Esophagus muscularis mucosa (tissue), 4 donors: ENCODE measurements at regions not wholly inside any gene's neighbourhood (a gene's known extent, or its start where the extent isn't known, plus 50 kb on each side); places are given as distances from the start of the nearest gene placed in this dataset.

Experiments used
- DNase-seq: peaks from one replicate; pipeline ENCODE4 v3.0.0-alpha.2; 2017; ENCODE audit errors: extremely low spot score
- H3K27ac ChIP-seq, 4 donors: fragments of 200-600 bp; sonication (generic); replicated peaks in 1 of 4; 1 replicate in 3 of 4; 2 replicates in 1 of 4; pipeline ENCODE4 v1.5.1; 2016 to 2019; ENCODE audit warnings: mild to moderate bottlenecking in 1 of 4
- H3K27me3 ChIP-seq, 4 donors: fragments of 200-600 bp; sonication (generic); one replicate each; pipeline versions ENCODE4 v1.5.1 to v1.6.0; 2016 to 2019
- H3K36me3 ChIP-seq, 4 donors: fragments of 200-600 bp; sonication (generic); one replicate each; pipeline ENCODE4 v1.5.1; 2016 to 2019
- H3K4me1 ChIP-seq, 4 donors: fragments of 200-600 bp; sonication (generic); one replicate each; pipeline ENCODE4 v1.5.1; 2016 to 2019
- H3K4me3 ChIP-seq, 4 donors: fragments of 200-600 bp; sonication (generic); 1 replicate in 2 of 4; 2 replicates in 2 of 4; pipeline ENCODE4 v1.5.1; 2016 to 2019; ENCODE audit warnings: mild to moderate bottlenecking in 4 of 4, moderate library complexity in 1 of 4
- H3K9me3 ChIP-seq, 4 donors: fragments of 200-600 bp; sonication (generic); 1 replicate in 3 of 4; 2 replicates in 1 of 4; pipeline ENCODE4 v1.5.1; 2016 to 2019
- EP300 ChIP-seq: sonication (generic); formaldehyde crosslinking; IDR thresholded peaks from one replicate; pipeline ENCODE4 v1.6.1; 2017; ENCODE audit warnings: antibody characterized with exemption
- POLR2A ChIP-seq: fragments of 450-650 bp; IDR thresholded peaks from one replicate; pipeline ENCODE4 v1.6.1; 2017; ENCODE audit warnings: antibody characterized with exemption, moderate library complexity, mild to moderate bottlenecking, low read depth
- POLR2AphosphoS5 ChIP-seq, 2 donors: sonication (generic); formaldehyde crosslinking; IDR thresholded peaks; one replicate each; pipeline ENCODE4 v1.6.1; 2017; ENCODE audit warnings: antibody characterized with exemption in 2 of 2
- WGBS: methylation state at CpG from one replicate; pipeline ENCODE4 v1.1.5; 2018; 5-methylcytosine and 5-hydroxymethylcytosine counted together
- intact Hi-C: fragments of 100-400 bp; cut with DNase I; formaldehyde crosslinking; loops from one replicate; pipeline ENCODE4 v1.15.1; 2023
- TF ChIP-seq, protein P1 (sequence below), 3 experiments: fragments of 200-600 bp in 2 of 3; fragments of 450-650 bp in 1 of 3; sonication (generic) in 2 of 3; IDR thresholded peaks; one replicate each; pipeline ENCODE4 v1.5.1; 2017 to 2019; ENCODE audit warnings: antibody characterized with exemption in 3 of 3, mild to moderate bottlenecking in 2 of 3, moderate library complexity in 1 of 3

DNA sequence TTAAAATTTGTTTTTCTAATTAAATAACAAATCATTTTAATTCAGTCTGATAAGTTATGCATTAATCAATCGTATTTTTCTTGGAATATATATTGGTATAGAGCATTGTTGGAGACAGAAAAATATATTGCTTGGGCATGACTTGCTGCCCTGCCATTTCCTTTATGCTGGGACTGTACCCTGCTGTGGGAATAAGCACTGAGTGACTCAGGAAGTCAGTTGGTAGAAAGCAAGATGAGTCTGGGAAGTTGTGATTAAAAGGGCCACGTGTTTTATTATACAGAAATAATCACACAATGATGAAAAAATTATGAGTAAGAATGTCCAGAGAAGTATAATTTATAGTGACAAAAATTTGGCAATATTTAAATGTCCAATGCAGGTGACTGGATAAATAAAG, 139.5 kb downstream of the KIF18A start:
- no peak for DNase-seq
- H3K4me3 ChIP-seq, result no peak overlapping the region
- no peaks in the 10 kb centered on the region for H3K36me3 ChIP-seq
- H3K4me1 ChIP-seq, result no peaks in the 10 kb centered on the region
- 76% methylated on average over 2 of the region's 2 CpGs for WGBS
- no peak overlapping the region for H3K27ac ChIP-seq
- H3K27me3 ChIP-seq, result no peaks in the 10 kb centered on the region
- TF ChIP-seq POLR2A, result no peak
- no peak for TF ChIP-seq POLR2AphosphoS5 (IDR thresholded peaks at IDR 0.05)
- TF ChIP-seq, protein P1, sequence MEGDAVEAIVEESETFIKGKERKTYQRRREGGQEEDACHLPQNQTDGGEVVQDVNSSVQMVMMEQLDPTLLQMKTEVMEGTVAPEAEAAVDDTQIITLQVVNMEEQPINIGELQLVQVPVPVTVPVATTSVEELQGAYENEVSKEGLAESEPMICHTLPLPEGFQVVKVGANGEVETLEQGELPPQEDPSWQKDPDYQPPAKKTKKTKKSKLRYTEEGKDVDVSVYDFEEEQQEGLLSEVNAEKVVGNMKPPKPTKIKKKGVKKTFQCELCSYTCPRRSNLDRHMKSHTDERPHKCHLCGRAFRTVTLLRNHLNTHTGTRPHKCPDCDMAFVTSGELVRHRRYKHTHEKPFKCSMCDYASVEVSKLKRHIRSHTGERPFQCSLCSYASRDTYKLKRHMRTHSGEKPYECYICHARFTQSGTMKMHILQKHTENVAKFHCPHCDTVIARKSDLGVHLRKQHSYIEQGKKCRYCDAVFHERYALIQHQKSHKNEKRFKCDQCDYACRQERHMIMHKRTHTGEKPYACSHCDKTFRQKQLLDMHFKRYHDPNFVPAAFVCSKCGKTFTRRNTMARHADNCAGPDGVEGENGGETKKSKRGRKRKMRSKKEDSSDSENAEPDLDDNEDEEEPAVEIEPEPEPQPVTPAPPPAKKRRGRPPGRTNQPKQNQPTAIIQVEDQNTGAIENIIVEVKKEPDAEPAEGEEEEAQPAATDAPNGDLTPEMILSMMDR (IDR thresholded peaks at IDR 0.05), result no peak
- no peak for TF ChIP-seq EP300
- intact Hi-C loops, result no loop called here
- no peaks in the 10 kb centered on the region for H3K9me3 ChIP-seq

DNA sequence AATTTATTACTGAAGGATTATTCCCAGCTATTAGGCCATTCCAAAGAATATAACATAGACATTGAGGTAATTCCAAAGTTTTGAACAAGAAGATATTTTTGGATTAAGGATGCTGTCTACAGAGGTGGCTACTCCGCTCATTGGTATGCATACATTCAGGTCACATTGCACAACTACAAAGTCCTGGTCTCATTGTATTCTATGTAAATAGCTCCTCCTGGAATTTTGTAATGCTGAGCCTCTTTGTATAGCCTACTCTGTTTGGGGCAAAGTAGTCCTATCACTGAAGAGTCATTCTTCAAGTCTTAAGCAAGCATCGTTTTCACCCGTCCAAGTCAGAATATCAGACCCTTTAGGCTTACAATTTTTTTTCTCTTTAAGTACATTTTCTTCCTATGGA, 142.4 kb downstream of the KIF18A start:
- H3K27me3 ChIP-seq, result no peaks in the 10 kb centered on the region
- H3K4me1 ChIP-seq, result no peaks in the 10 kb centered on the region
- no peak for DNase-seq
- H3K9me3 ChIP-seq, result no peaks in the 10 kb centered on the region
- 84% methylated on average over 3 of the region's 3 CpGs for WGBS
- no peak overlapping the region for H3K27ac ChIP-seq
- intact Hi-C loops, result no loop called here
- H3K36me3 ChIP-seq, result no peaks in the 10 kb centered on the region
- no peak overlapping the region for H3K4me3 ChIP-seq
- no peak for TF ChIP-seq POLR2A
- no peak for TF ChIP-seq EP300
- TF ChIP-seq, protein P1 (IDR thresholded peaks at IDR 0.05), result no peak
- TF ChIP-seq POLR2AphosphoS5 (IDR thresholded peaks at IDR 0.05), result no peak

DNA sequence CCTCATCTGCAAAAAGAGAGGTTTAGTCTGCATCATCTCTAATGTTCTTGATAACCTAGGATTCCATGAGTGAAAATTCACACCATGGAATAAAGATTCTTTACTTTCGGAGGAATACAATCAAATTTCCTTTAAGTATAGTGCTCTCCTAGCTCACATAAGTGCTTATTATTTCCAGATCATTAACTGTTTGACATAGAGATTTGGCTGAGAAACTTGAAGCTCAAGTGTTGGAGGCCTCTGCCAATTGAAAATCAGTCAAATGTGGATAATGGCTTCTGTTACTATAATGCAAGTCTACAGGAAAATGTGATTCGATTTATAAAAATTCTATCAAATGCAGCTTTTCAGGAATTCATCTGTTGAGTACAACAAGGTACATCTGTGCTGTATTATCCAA, 144.6 kb downstream of the KIF18A start:
- Histone ChIP-seq H3K27ac (no peak overlapping the region), H3K27me3 (no peaks in the 10 kb centered on the region), H3K36me3 (no peaks in the 10 kb centered on the region), H3K4me3 (no peak overlapping the region), H3K4me1 (no peaks in the 10 kb centered on the region), H3K9me3 (no peaks in the 10 kb centered on the region)
- WGBS, result 54% methylated on average over 2 of the region's 2 CpGs
- intact Hi-C loops, result no loop called here
- TF ChIP-seq, protein P1 (IDR thresholded peaks at IDR 0.05), result no peak
- TF ChIP-seq POLR2A, result no peak
- TF ChIP-seq EP300, result no peak
- TF ChIP-seq POLR2AphosphoS5 (IDR thresholded peaks at IDR 0.05), result no peak
- DNase-seq, result no peak

DNA sequence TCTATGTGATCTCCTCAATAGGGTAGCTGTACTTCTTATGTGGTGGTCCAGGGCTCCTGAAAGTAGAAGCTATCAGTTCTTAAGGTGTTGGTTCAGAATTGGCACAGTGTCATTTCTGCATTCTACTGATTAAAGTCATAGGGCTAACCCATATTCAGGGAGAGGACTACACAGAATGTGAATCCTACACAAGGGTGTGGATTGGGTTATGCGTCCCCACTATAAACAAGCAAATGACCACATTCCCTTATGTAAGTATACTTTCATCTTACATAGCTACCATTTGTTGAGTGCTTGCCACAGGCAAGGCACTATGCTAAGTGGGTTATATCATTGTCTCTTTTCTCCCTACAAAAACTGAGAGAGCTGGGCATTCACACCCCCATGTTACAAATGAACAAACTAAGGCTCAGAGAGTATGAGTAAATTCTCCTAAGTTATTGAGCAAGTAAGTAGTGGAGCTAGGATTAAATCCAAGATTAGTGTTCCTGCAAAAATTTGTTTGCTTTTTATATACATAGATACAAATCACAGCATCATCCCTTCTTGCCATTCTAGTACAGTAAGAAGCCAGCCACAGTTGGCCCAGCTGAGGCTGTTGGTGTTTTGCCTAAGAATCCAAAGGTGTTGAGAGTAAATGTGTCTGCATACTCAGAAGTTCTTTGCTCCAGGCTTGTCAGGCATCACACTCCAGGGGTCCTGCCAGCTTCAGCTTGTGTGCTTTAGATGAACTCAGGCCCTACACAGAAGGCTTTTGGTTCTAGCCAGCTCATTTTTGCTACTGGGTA, 157.8 kb downstream of the KIF18A start:
- WGBS, result 89% methylated on average over 1 of the region's 1 CpG
- no peaks in the 10 kb centered on the region for H3K4me1 ChIP-seq
- no peaks in the 10 kb centered on the region for H3K36me3 ChIP-seq
- H3K27ac ChIP-seq, result no peak overlapping the region
- no peaks in the 10 kb centered on the region for H3K9me3 ChIP-seq
- no peak for DNase-seq
- TF ChIP-seq POLR2A (no peak), POLR2AphosphoS5 (IDR thresholded peaks at IDR 0.05) (no peak), EP300 (no peak)
- TF ChIP-seq, protein P1 (IDR thresholded peaks at IDR 0.05), result no peak
- intact Hi-C loops, result no loop called here
- H3K4me3 ChIP-seq, result no peak overlapping the region
- H3K27me3 ChIP-seq, result no peaks in the 10 kb centered on the region

DNA sequence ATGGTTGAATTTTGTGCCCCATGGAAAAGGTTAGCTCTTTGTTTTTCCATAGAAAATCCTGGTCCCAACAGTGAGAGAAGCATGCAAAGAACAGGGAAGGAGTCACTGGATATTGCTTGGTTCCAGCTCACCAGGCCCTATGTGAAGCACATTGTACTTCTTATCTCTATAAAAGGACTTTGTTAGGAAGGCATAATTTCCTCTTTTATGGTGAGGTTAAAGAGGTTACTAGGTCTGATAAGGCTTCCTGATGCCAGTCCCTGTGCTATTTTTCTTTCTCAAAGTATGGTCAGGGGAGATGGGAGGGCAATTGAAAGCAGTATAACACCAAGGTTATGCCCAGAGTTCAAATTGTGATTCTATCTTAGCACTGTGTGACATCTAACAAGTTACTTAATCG, 162.6 kb downstream of the KIF18A start:
- no peak for TF ChIP-seq POLR2A
- TF ChIP-seq, protein P1 (IDR thresholded peaks at IDR 0.05), result no peak
- no peak for TF ChIP-seq EP300

More for the DNA sequence above, 162.6 kb downstream of the KIF18A start:
- H3K36me3 ChIP-seq, result no peaks in the 10 kb centered on the region
- no peaks in the 10 kb centered on the region for H3K9me3 ChIP-seq
- DNase-seq, result no peak
- H3K27me3 ChIP-seq, result no peaks in the 10 kb centered on the region
- H3K4me1 ChIP-seq, result no peaks in the 10 kb centered on the region
- 92% methylated on average over 1 of the region's 1 CpG for WGBS
- intact Hi-C loops, result no loop called here
- H3K4me3 ChIP-seq, result no peak overlapping the region
- no peak overlapping the region for H3K27ac ChIP-seq
